Left colon (tissue), 2 donors: ENCODE measurements at regions not wholly inside any gene's neighbourhood (a gene's known extent, or its start where the extent isn't known, plus 50 kb on each side); places are given as distances from the start of the nearest gene placed in this dataset.

ENCODE experiments used
- ATAC-seq: fragments of 200-7000 bp; cut with Tn5 transposase; one replicate; pipeline ENCODE4 v1.9.1; 2020; ENCODE audit warnings: mild to moderate bottlenecking, moderate library complexity
- DNase-seq, 2 donors: peaks; one replicate each; pipeline ENCODE4 v3.0.0-alpha.2; 2020
- intact Hi-C, 2 donors: fragments of 100-400 bp; cut with DNase I in 1 of 2; cut with micrococcal nuclease in 1 of 2; formaldehyde crosslinking; loops; one replicate each; pipeline versions ENCODE4 v1.11.2 to v1.14.0; 2022; cut with DNase I, micrococcal nuclease
- donor health status: DM: no; HTN: no; CAD: no.
- donor health status: DM: yes; HTN: yes; CAD: no.

GRCh38 chr4:155530290-155530689 is 136.4 kb upstream of the GUCY1A1 start:
- intact Hi-C loops: no loop called here
- ATAC-seq: no peak
- no peak for DNase-seq

- DNase-seq (no peak), ATAC-seq (no peak)
- intact Hi-C loops: no loop called here
Observed at GRCh38 chr4:155529716-155530115, 136.9 kb upstream of the GUCY1A1 start.

- intact Hi-C loops: no loop called here
- DNase-seq (no peak), ATAC-seq (no peak)
Observed at GRCh38 chr4:155529272-155529671, 137.4 kb upstream of the GUCY1A1 start.

GRCh38 chr4:155526452-155527169 is 140.0 kb upstream of the GUCY1A1 start:
- no peak for DNase-seq
- intact Hi-C loops: no loop called here
- no peak for ATAC-seq

GRCh38 chr4:155524926-155525455 is 141.7 kb upstream of the GUCY1A1 start:
- intact Hi-C loops: no loop called here
- DNase-seq (no peak), ATAC-seq (no peak)

- intact Hi-C loops: no loop called here
- no peak for DNase-seq
- ATAC-seq: no peak
Observed at GRCh38 chr4:155523358-155523757, 143.3 kb upstream of the GUCY1A1 start.

GRCh38 chr4:155522201-155522600 is 144.4 kb upstream of the GUCY1A1 start:
- DNase-seq (no peak), ATAC-seq (no peak)
- intact Hi-C loops: no loop called here

- DNase-seq: no peak
- intact Hi-C loops: no loop called here
- ATAC-seq: no peak
Observed at GRCh38 chr4:155521382-155521781, 144.6 kb upstream of the MAP9 start.

- intact Hi-C loops: no loop called here
- DNase-seq (no peak), ATAC-seq (no peak)
Observed at GRCh38 chr4:155515444-155516075, 138.8 kb upstream of the MAP9 start.

GRCh38 chr4:155514628-155515027 is 137.9 kb upstream of the MAP9 start:
- intact Hi-C loops: no loop called here
- no peak for DNase-seq
- ATAC-seq: no peak

GRCh38 chr4:155512817-155513216 is 136.1 kb upstream of the MAP9 start:
- ATAC-seq (no peak), DNase-seq (no peak)
- intact Hi-C loops: no loop called here

GRCh38 chr4:155512046-155512445 is 135.3 kb upstream of the MAP9 start:
- intact Hi-C loops: no loop called here
- DNase-seq (no peak), ATAC-seq (no peak)

- no peak for DNase-seq
- intact Hi-C loops: no loop called here
- ATAC-seq: no peak
Observed at GRCh38 chr4:155510771-155511170, 134.0 kb upstream of the MAP9 start.

- DNase-seq: no peak
- ATAC-seq: no peak
- intact Hi-C loops: no loop called here
Observed at GRCh38 chr4:155509555-155509954, 132.8 kb upstream of the MAP9 start.

- DNase-seq (no peak), ATAC-seq (no peak)
- intact Hi-C loops: no loop called here
Observed at GRCh38 chr4:155506745-155507144, 130.0 kb upstream of the MAP9 start.

- no peak for ATAC-seq
Observed at GRCh38 chr4:155505321-155505720, 128.6 kb upstream of the MAP9 start.

GRCh38 chr4:155497306-155497705 is 120.5 kb upstream of the MAP9 start:
- intact Hi-C loops: no loop called here
- no peak for DNase-seq
- ATAC-seq: no peak

More at GRCh38 chr4:155505321-155505720, 128.6 kb upstream of the MAP9 start:
- no peak for DNase-seq
- intact Hi-C loops: no loop called here

- intact Hi-C loops: no loop called here
- ATAC-seq (no peak), DNase-seq (no peak)
Observed at GRCh38 chr4:155496294-155496626, 119.5 kb upstream of the MAP9 start.

GRCh38 chr4:155495572-155496293 is 119.0 kb upstream of the MAP9 start:
- ATAC-seq: no peak
- no peak for DNase-seq
- intact Hi-C loops: no loop called here

GRCh38 chr4:155494037-155494718 is 117.4 kb upstream of the MAP9 start:
- ATAC-seq: no peak
- intact Hi-C loops: no loop called here
- DNase-seq: no peak
